ENCODE measurements at regions not wholly inside any gene's neighbourhood (a gene's known extent, or its start where the extent isn't known, plus 50 kb on each side); places are given as distances from the start of the nearest gene placed in this dataset.

GRCh38 chr2:239477591-239477990, 76.8 kb upstream of the HDAC4 start:
- no peak overlapping the region for H3K27ac ChIP-seq (ENCODE audit: extremely low read depth, low read depth, low read length)
- TF ChIP-seq ZNF48 (tag by site-specific recombination; IDR thresholded peaks at IDR 0.05) (no peak), ZSCAN4 (tag by site-specific recombination; IDR thresholded peaks at IDR 0.05) (no peak), ZNF341 (tag by site-specific recombination; IDR thresholded peaks at IDR 0.05; ENCODE audit: low read depth) (no peak), ZNF433 (tag by site-specific recombination; IDR thresholded peaks at IDR 0.05; ENCODE audit: low read depth) (no peak), ZNF830 (tag by site-specific recombination; IDR thresholded peaks at IDR 0.05; ENCODE audit: low read depth) (no peak), ZNF768 (tag by site-specific recombination; IDR thresholded peaks at IDR 0.05) (no peak), ZNF157 (tag by site-specific recombination; IDR thresholded peaks at IDR 0.05) (no peak), ZNF292 (tag by site-specific recombination; IDR thresholded peaks at IDR 0.05; ENCODE audit: borderline replicate concordance, low read depth) (no peak), MYNN (tag by site-specific recombination; IDR thresholded peaks at IDR 0.05; ENCODE audit: borderline replicate concordance) (no peak), ZBTB1 (tag by site-specific recombination; IDR thresholded peaks at IDR 0.05) (no peak), ZNF121 (tag by site-specific recombination; IDR thresholded peaks at IDR 0.05) (no peak), ZFP3 (tag by site-specific recombination; IDR thresholded peaks at IDR 0.05; ENCODE audit: low read depth) (no peak), ZNF670 (tag by site-specific recombination; IDR thresholded peaks at IDR 0.05; ENCODE audit: low read depth) (no peak), ZNF423 (tag by site-specific recombination; IDR thresholded peaks at IDR 0.05) (no peak)
- H3K4me1 ChIP-seq (ENCODE audit: control insufficient read depth, insufficient read depth, low read length) = no peaks in the 10 kb centered on the region
- no peaks in the 10 kb centered on the region for H3K36me3 ChIP-seq (ENCODE audit: control insufficient read depth in 2 of 2, insufficient read depth in 1 of 2, low read length in 2 of 2)
- H3K4me3 ChIP-seq (ENCODE audit: low read depth, low read length) = no peak overlapping the region
- ChIA-PET POLR2A (no interaction called here), CTCF (no interaction called here)
- no peaks in the 10 kb centered on the region for H3K9me3 ChIP-seq (ENCODE audit: control insufficient read depth, insufficient read depth, low read depth, low read length)

- Histone ChIP-seq H3K36me3 (ENCODE audit: control insufficient read depth in 2 of 2, insufficient read depth in 1 of 2, low read length in 2 of 2) (no peaks in the 10 kb centered on the region), H3K9me3 (ENCODE audit: control insufficient read depth, insufficient read depth, low read depth, low read length) (no peaks in the 10 kb centered on the region), H3K4me3 (ENCODE audit: low read depth, low read length) (no peak overlapping the region), H3K4me1 (ENCODE audit: control insufficient read depth, insufficient read depth, low read length) (no peaks in the 10 kb centered on the region), H3K27ac (ENCODE audit: extremely low read depth, low read depth, low read length) (no peak overlapping the region)
- CTCF ChIA-PET = no interaction called here
- POLR2A ChIA-PET = no interaction called here
- no peak for TF ChIP-seq ZNF292 (tag by site-specific recombination; IDR thresholded peaks at IDR 0.05; ENCODE audit: borderline replicate concordance, low read depth)
Observed at GRCh38 chr2:239476757-239477585, 76.2 kb upstream of the HDAC4 start.

- no peaks in the 10 kb centered on the region for H3K4me1 ChIP-seq (ENCODE audit: control insufficient read depth, insufficient read depth, low read length)
- CTCF ChIA-PET = interaction anchor here (0.6 to 0.7 kb wide), 2 partner anchors 48 to 572 kb away, joined by 3 read pairs; no protein-coding TSS in a partner anchor
- no peaks in the 10 kb centered on the region for H3K9me3 ChIP-seq (ENCODE audit: control insufficient read depth, insufficient read depth, low read depth, low read length)
- H3K27ac ChIP-seq (ENCODE audit: extremely low read depth, low read depth, low read length) = no peak overlapping the region
- no peaks in the 10 kb centered on the region for H3K36me3 ChIP-seq (ENCODE audit: control insufficient read depth in 2 of 2, insufficient read depth in 1 of 2, low read length in 2 of 2)
- H3K4me3 ChIP-seq (ENCODE audit: low read depth, low read length) = no peak overlapping the region
- POLR2A ChIA-PET = no interaction called here
- TF ChIP-seq ATF2 (tag by site-specific recombination; IDR thresholded peaks at IDR 0.05; ENCODE audit: low read depth) (no peak), ZNF785 (tag by site-specific recombination; IDR thresholded peaks at IDR 0.05) (no peak), BCL11B (tag by site-specific recombination; IDR thresholded peaks at IDR 0.05; ENCODE audit: low read depth) (no peak), ZNF664 (tag by site-specific recombination; IDR thresholded peaks at IDR 0.05) (no peak), GLI2 (tag by site-specific recombination; IDR thresholded peaks at IDR 0.05; ENCODE audit: borderline replicate concordance, low read depth) (no peak), ZBTB8A (tag by site-specific recombination; IDR thresholded peaks at IDR 0.05) (no peak), ZNF513 (tag by site-specific recombination; IDR thresholded peaks at IDR 0.05) (no peak), TRIM28 (IDR thresholded peaks at IDR 0.05; ENCODE audit: borderline replicate concordance, low read length) (no peak), ZNF274 (IDR thresholded peaks at IDR 0.05; ENCODE audit: low read length) (no peak), ZNF274 (tag by site-specific recombination; IDR thresholded peaks at IDR 0.05; ENCODE audit: borderline replicate concordance) (no peak), ZNF416 (tag by site-specific recombination; IDR thresholded peaks at IDR 0.05) (no peak), ZNF202 (tag by site-specific recombination; IDR thresholded peaks at IDR 0.05; ENCODE audit: borderline replicate concordance) (no peak)
Observed at GRCh38 chr2:239476029-239476756, 75.4 kb upstream of the HDAC4 start.

Data from HEK293 (cell line).